GM19467 (cell line): ENCODE measurements at regions not wholly inside any gene's neighbourhood (a gene's known extent, or its start where the extent isn't known, plus 50 kb on each side); places are given as distances from the start of the nearest gene placed in this dataset.
"Not testable (repeated sequence)": the region's sequence is repeated elsewhere in the genome, so short reads cannot be mapped to it uniquely, and the experiment has no call there.

Source experiments
- ATAC-seq: cut with Tn5 transposase; IDR thresholded peaks from one replicate; pipeline ENCODE4 v1.9.1; 2021; ENCODE audit warnings: mild to moderate bottlenecking, moderate library complexity; ENCODE audit not compliant: unreplicated experiment

GRCh38 chr5:117752403-117752802 is 1177.8 kb upstream of the SEMA6A start:
- no peak for ATAC-seq

- ATAC-seq: no peak
These were observed 1173.7 kb upstream of the SEMA6A start for GRCh38 chr5:117748336-117748735.

GRCh38 chr5:117743337-117743736 is 1168.7 kb upstream of the SEMA6A start:
- no peak for ATAC-seq

DNA sequence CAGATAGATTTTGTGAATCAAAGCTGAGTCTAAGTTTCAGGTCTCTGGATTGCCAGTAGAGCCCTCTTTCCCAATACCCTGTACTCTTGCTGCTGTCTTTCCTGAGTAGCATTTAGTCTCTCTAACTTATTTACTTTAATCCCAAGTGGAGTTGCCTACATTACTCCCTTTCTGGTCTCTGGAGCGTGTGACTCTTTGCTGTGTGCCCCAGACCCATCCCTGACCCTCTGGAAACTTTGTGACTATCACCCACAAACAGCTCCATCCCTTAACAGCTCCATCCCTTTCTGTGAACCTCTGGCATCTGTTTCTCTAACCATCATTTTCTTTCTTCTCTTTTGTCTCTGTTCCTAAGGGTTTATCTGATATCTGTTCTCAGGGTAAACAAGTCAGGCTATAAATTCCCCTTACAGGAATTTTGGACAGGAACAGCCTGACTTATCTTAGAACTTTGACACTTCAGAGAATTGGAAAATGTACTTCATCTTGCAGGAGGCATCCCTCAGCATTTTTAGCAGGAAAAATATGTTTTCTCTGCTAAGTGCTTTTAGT is 1167.1 kb upstream of the SEMA6A start:
- no peak for ATAC-seq

- no peak for ATAC-seq
These were observed 1165.6 kb upstream of the SEMA6A start for GRCh38 chr5:117740268-117740667.

DNA sequence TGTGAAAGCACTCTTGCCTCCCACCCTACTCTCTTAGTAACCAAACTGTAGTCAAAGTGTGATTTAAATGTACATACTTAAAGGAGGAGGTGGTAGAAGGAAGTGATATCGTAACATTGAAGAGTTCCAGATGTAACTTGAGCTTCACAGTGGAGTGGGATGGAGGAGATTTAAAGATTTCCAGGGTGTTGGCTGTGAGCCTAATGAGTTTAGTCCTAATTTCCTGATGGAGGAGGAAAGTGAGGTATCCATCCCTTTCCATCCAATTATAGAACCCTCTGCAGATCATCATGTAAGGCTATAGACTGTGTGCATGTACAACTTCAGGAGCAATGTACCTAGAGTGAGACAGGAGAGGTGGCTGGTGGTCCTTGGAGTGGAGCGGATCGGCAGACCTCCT is 1163.9 kb upstream of the SEMA6A start:
- no peak for ATAC-seq

DNA sequence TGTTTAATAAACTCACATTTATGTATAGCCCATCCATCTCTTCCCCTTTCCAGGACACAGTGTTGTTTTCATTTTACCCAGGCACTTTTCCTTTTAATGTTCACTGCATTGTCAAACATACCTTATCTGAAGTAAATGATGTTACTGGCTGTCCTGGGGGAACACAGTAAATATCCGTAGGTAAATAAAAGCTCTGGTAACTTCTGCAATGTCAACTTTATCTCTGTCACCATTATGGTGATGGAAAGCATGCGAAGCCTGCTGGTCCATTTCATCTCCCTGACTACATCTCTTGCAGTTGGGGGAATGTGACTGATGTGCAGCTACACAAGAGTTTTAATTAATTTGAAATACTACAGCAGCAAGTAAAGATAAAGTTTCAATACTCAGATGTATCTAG is 1162.1 kb upstream of the SEMA6A start:
- ATAC-seq: no peak

DNA sequence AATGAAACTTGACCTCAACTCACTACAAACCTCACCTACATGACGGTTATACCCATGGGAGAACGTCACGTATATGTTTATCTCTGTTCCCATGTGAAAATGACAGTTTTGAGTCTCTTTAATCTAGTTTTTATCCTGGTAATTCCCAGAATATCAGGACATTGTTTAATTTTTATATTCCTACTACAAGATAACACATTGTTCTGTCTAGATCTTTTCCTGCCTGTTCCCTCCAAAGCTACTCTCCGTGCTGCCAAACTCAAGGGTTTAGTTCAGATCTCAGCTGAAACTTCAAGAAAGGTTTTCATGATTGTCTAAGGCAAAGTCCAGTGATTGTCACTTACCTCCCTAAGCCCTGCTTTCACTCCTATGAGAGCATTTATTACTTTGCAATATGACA is 1159.4 kb upstream of the SEMA6A start:
- no peak for ATAC-seq

DNA sequence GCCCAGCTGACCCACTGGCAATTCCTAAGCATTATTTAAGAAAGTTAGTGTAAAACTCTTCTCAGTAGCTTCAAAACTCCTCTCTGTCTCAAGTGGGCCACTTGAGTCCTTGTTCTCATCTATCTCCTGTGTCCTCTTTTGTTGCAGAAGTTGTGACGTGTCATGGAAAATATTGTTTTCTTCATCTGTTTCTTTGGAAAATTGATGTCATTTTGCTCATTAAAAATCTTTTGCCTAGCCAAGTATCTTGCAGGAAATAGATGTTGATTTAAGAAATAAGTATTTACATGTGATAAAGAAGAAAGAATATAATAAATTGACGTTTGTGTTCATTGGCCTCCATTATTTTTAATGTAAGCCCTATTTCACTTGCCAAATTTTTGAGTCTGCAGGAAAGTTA is 1158.4 kb upstream of the SEMA6A start:
- ATAC-seq: no peak

DNA sequence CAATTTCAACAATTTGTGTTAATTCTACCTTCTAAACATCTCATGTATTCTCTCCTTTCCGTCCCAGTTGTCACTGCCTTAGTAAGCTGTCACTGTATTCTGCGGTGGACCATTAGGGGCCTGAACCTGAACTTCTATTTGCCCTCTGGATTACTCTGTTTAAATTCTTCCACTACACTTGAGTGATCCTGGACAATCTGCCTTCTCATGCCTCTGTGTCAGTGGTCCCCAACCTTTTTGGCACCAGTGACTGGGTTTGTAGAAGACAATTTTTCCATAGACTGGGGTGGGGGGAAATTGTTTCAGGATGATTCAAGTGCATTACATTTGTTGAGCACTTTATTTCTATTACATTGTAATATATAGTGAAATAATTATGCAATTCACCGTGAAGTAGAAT is 1157.6 kb upstream of the SEMA6A start:
- no peak for ATAC-seq

DNA sequence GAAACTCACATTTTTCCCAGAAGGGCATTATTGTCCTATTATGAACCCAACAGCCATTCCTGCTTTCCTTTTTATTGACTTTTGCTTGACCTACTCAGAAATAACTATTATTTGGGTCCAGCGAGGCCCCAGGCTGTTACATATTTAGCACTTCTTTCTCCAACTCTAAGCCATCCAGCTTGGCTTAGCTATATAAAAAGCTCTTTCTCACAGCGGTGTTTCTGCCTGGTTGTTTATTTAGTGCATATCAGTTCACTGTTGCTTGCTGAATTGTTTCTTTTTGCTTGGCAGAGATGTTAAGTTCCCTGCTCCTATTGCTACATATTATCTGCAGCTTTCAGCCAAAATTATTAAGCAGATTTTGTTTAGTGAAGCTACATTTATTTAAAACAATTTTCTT is 1156.8 kb upstream of the SEMA6A start:
- no peak for ATAC-seq

GRCh38 chr5:117720784-117721183 is 1146.2 kb upstream of the SEMA6A start:
- ATAC-seq: not testable (repeated sequence)

DNA sequence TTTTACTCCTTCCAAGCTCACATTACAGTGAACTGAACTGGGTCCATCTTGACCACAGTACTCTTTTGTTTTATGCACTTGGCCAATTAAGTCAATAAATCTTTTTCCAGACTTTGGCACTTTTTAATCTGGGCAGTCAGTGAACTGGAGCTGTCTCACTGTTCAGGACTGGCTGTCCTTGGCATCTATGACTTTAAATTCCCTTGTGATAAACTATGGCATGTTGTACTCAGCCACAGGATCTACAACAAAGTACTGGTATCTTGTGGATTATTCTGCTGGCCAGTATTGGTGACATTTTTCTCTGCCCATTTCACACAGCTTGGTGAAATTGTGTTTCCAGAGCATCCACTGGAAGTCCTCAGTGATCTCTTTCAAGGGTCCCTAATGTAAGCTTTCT is 1144.8 kb upstream of the SEMA6A start:
- ATAC-seq: no peak

- ATAC-seq: no peak
These were observed 1139.1 kb upstream of the SEMA6A start for GRCh38 chr5:117713585-117714198.

DNA sequence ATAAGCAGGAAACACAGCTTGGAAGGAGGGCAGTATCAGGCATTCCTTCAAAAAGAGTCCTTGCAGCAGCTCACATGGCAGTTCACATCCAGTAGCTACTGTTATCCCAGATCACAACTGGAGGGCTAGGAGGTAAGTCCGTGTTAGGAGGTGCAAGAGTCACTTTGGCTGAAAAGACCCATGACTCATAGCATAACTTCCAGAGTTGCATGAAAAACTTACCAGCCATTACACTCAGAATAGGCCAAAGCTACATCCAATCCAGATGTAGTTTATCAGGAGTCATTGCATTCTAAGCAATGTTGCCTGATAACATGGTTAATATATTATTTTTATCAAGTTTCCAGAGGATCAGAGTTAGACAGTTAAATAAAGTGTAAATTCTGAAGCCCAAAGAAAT is 1126.4 kb upstream of the SEMA6A start:
- ATAC-seq: no peak

DNA sequence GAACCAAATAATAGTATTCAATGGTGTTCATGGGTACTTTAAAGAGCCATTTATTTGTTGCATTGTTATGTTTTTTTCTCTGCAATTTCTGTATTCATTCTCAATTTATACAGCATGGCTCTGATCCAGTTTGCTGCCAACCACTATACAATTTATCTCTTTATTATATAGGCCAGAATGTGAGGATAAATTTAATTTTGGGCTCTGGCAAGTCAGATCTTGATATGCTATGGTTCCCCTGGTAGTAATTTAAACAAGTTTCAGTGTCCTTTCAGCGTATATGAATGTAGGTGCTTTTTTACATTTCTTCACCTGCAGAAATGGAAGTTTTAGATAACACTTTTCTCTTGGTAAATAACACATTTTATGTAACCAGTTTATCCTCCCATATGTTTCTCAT is 1118.0 kb upstream of the SEMA6A start:
- ATAC-seq: no peak

DNA sequence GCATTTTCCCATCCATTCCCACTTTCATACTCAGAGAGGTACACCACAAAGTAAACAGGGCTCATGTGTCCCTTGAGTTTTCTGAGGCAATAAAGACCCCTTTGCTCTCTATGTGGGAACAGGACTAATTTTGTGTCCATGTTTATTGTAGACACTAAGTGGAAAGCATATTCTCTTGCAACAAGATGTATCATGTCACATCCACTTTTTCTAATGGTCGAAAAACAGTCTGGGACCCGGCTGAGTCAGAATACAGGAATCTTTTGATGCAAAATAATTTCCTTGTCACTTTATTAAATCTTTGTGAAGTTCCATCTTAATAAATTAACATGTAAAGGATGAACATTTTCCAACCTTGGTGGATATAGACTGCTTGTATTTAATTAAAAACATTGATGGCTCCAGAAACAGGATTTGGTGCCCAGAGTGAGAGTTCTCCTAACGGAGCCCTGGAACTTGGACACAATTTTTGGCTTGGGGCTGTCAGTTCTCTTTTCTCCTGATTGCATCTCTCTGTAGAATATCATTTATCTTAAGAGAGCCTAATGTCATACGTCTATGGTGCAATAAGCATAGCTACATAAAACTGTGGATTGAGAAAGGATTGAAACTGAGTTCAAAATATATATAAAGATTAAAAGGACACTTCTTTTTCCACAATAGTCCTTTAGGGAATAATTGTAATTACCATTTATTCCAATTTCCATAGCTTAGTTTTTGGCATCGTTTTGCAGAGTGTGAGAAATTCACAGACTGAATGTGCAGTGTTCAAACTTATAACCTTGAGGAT is 1116.7 kb upstream of the SEMA6A start:
- ATAC-seq: no peak

DNA sequence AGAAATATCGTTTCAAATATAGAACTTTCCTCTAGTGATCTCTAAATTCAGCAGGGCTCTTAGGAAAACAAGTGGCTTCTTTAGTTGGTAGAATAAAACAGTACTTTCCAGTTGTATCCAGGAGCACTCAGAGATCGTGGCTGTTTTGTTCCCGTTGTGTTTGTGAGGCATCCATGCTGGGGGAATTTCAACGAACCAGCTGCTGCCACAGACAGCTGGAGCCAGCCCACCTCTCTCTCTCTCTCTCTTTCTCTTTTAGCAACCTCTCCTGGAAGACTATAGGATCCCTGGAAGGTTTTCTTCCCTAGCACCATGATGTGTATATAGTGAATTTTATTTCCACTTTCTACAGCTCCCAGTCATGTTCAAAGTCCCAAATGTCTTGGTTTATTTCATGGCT is 1116.0 kb upstream of the SEMA6A start:
- no peak for ATAC-seq

GRCh38 chr5:117686926-117687325 is 1112.3 kb upstream of the SEMA6A start:
- ATAC-seq: no peak

- ATAC-seq: no peak
These were observed 1107.8 kb upstream of the SEMA6A start for GRCh38 chr5:117682416-117682815.

DNA sequence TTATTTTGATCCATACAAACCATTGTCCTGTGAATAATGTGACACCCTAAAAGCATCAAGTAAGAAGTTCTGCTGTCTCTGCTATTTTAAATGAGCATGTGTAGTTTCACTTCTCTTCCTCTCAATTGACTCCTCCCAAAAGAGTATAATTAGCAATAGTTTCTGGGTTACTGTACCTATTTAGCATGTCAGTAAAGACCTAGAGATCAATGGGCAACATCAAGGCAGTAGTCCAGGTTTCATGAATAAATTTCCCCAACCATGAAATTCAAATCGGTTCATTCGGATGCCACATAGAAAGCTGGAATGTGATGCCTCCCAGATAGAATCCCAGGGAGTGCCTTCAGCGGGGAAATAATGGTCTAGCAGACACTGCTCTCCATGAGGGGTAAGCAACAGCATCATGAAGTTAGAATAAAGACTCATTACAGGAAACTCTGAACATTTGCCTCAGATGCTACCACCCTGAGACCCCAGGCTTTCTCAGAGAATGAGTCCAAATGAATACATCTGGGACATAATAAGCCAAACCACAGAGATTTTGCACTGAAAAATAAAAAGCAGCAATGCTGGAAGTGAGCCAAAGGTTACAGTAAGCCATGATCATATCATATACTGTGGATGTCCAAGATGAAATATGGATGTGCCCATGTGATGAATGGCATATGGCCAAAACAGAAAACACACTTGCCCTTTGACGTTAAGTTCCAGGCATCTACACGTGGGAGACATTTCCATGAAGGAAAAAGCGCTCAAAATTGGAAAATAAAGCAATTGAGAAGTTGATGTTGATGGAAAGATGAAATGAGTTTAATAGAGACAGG is 1107.0 kb upstream of the SEMA6A start:
- ATAC-seq: no peak

DNA sequence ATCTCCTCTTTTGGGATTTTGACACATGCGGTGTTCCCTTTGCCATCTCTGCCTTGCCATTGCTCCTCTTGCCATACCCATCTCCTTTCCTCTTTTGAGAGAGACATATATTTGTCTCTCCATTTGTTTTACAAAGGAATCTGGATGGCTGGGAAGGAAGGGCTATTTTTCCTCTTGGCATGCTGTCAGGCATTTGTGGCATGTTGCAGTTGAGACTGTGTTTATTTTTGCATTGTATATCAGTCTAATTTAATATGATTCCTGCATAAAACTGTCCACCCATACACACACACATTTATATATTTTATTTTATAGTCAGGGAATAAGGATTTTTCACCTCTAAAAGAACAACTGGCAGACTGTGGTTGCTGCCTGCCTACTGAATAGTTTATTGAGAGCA is 1105.8 kb upstream of the SEMA6A start:
- no peak for ATAC-seq
